ENCODE measurements at regions not wholly inside any gene's neighbourhood (a gene's known extent, or its start where the extent isn't known, plus 50 kb on each side); places are given as distances from the start of the nearest gene placed in this dataset.

- 81 to 83% methylated on average over 7 of the region's 7 CpGs for WGBS, 2 donors
- Histone ChIP-seq H3K9me3 (no peaks in the 10 kb centered on the region), H3K4me1 (no peaks in the 10 kb centered on the region), H3K27me3 (no peaks in the 10 kb centered on the region), H3K4me3 (no peak overlapping the region), H3K27ac (no peak overlapping the region), H3K36me3 (no peaks in the 10 kb centered on the region)
- no peak for DNase-seq (ENCODE audit: low spot score in 2 of 2)
- TF ChIP-seq EP300 (IDR thresholded peaks at IDR 0.05) = no peak
- no peak for TF ChIP-seq CTCF (IDR thresholded peaks at IDR 0.05)
- no peak for TF ChIP-seq POLR2A (IDR thresholded peaks at IDR 0.05)
These were observed 113.5 kb upstream of the SATB1 start for GRCh38 chr3:18538463-18539230.

- no peaks in the 10 kb centered on the region for H3K4me1 ChIP-seq
- H3K4me3 ChIP-seq = no peak overlapping the region
- no peaks in the 10 kb centered on the region for H3K36me3 ChIP-seq
- DNase-seq (ENCODE audit: low spot score in 2 of 2) = no peak
- H3K9me3 ChIP-seq = no peaks in the 10 kb centered on the region
- H3K27ac ChIP-seq = no peak overlapping the region
- TF ChIP-seq POLR2A (IDR thresholded peaks at IDR 0.05) (no peak), EP300 (IDR thresholded peaks at IDR 0.05) (no peak), CTCF (IDR thresholded peaks at IDR 0.05) (no peak)
- 90 to 95% methylated on average over 2 of the region's 2 CpGs for WGBS, 2 donors
- no peaks in the 10 kb centered on the region for H3K27me3 ChIP-seq
These were observed 107.9 kb upstream of the SATB1 start for GRCh38 chr3:18533039-18533438.

GRCh38 chr3:18531662-18532061, 106.5 kb upstream of the SATB1 start:
- no peak for DNase-seq (ENCODE audit: low spot score in 2 of 2)
- Histone ChIP-seq H3K4me3 (no peak overlapping the region), H3K4me1 (no peaks in the 10 kb centered on the region), H3K9me3 (no peaks in the 10 kb centered on the region), H3K27me3 (no peaks in the 10 kb centered on the region), H3K27ac (no peak overlapping the region), H3K36me3 (no peaks in the 10 kb centered on the region)
- 95 to 96% methylated on average over 1 of the region's 1 CpG for WGBS, 2 donors
- TF ChIP-seq EP300 (IDR thresholded peaks at IDR 0.05) = no peak
- no peak for TF ChIP-seq CTCF (IDR thresholded peaks at IDR 0.05)
- TF ChIP-seq POLR2A (IDR thresholded peaks at IDR 0.05) = no peak

GRCh38 chr3:18529631-18530030, 104.5 kb upstream of the SATB1 start:
- H3K27me3 ChIP-seq = no peaks in the 10 kb centered on the region
- DNase-seq (ENCODE audit: low spot score in 2 of 2) = no peak
- H3K36me3 ChIP-seq = no peaks in the 10 kb centered on the region
- TF ChIP-seq POLR2A (IDR thresholded peaks at IDR 0.05) = no peak
- no peak overlapping the region for H3K27ac ChIP-seq
- H3K4me3 ChIP-seq = no peak overlapping the region
- WGBS, 2 donors = 81 to 92% methylated on average over 1 of the region's 1 CpG
- H3K4me1 ChIP-seq = no peaks in the 10 kb centered on the region
- peaks cover 0 to 6% (median 0%) of the 10 kb centered on the region in 4 donors for H3K9me3 ChIP-seq

GRCh38 chr3:18527691-18528090, 102.6 kb upstream of the SATB1 start:
- Histone ChIP-seq H3K36me3 (no peaks in the 10 kb centered on the region), H3K9me3 (peaks cover 0 to 6% (median 0%) of the 10 kb centered on the region in 4 donors), H3K27me3 (no peaks in the 10 kb centered on the region), H3K27ac (no peak overlapping the region), H3K4me1 (no peaks in the 10 kb centered on the region), H3K4me3 (no peak overlapping the region)
- DNase-seq (ENCODE audit: low spot score in 2 of 2) = no peak
- TF ChIP-seq POLR2A (IDR thresholded peaks at IDR 0.05) = no peak
- TF ChIP-seq CTCF (IDR thresholded peaks at IDR 0.05) = no peak
- no peak for TF ChIP-seq EP300 (IDR thresholded peaks at IDR 0.05)
